ENCODE measurements at regions not wholly inside any gene's neighbourhood (a gene's known extent, or its start where the extent isn't known, plus 50 kb on each side); places are given as distances from the start of the nearest gene placed in this dataset.

GRCh38 chr6:142008781-142009180, 123.9 kb upstream of the GJE1 start:
- peaks cover 0 to 13% (median 0%) of the 10 kb centered on the region in 12 donors for H3K9me3 ChIP-seq
- no peak overlapping the region for H3K27ac ChIP-seq
- ATAC-seq (no peak), DNase-seq (no peak)
- H3K4me3 ChIP-seq: no peak overlapping the region
- H3K27me3 ChIP-seq: no peaks in the 10 kb centered on the region
- TF ChIP-seq POLR2A (IDR thresholded peaks at IDR 0.05): no peak
- TF ChIP-seq, protein P1, sequence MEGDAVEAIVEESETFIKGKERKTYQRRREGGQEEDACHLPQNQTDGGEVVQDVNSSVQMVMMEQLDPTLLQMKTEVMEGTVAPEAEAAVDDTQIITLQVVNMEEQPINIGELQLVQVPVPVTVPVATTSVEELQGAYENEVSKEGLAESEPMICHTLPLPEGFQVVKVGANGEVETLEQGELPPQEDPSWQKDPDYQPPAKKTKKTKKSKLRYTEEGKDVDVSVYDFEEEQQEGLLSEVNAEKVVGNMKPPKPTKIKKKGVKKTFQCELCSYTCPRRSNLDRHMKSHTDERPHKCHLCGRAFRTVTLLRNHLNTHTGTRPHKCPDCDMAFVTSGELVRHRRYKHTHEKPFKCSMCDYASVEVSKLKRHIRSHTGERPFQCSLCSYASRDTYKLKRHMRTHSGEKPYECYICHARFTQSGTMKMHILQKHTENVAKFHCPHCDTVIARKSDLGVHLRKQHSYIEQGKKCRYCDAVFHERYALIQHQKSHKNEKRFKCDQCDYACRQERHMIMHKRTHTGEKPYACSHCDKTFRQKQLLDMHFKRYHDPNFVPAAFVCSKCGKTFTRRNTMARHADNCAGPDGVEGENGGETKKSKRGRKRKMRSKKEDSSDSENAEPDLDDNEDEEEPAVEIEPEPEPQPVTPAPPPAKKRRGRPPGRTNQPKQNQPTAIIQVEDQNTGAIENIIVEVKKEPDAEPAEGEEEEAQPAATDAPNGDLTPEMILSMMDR (IDR thresholded peaks at IDR 0.05): no peak
- intact Hi-C loops (cut with DNase I): no loop called here
- H3K36me3 ChIP-seq: no peaks in the 10 kb centered on the region
- WGBS, 4 donors: 88 to 93% (median 89%) methylated on average over 1 of the region's 1 CpG
- no peaks in the 10 kb centered on the region for H3K4me1 ChIP-seq

DNA sequence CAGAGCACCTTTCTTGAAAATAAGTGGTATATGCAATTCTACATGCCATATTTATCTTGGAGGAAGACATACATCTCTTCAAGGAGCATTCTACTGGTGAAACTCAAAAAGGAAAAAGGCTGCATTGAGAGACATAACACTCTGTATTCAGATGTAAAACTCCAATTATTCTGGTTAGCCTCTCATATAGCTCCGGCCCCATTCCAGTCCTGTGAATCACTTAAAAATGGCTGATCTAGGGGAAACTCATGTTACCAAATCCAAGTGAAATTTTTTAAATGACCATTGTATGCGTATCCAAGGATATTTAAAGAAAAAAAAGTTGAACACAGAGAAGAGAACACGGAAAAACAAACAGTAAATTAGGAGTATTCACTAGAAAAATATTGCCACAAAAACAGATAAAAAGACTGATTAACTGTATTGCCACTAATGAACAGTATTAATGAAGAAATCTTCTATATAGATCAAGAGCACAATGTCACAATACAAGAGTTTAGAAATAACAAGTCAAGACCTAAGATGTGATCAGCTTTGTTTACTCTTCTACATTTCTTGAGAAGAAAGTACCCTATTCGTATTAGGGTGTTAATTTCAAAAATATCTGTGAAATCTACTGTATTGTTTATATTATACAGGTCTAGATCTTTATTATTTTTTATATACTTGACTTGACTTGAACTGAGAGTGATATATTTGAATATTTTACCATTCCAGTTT, 124.5 kb upstream of the GJE1 start:
- no peak for DNase-seq
- Histone ChIP-seq H3K27me3 (no peaks in the 10 kb centered on the region), H3K4me1 (no peaks in the 10 kb centered on the region), H3K36me3 (no peaks in the 10 kb centered on the region), H3K27ac (no peak overlapping the region), H3K9me3 (peaks cover 0 to 13% (median 0%) of the 10 kb centered on the region in 12 donors), H3K4me3 (no peak overlapping the region)
- 78 to 83% (median 81%) methylated on average over 4 of the region's 4 CpGs for WGBS, 4 donors
- TF ChIP-seq POLR2A (IDR thresholded peaks at IDR 0.05): no peak
- TF ChIP-seq, protein P1 (IDR thresholded peaks at IDR 0.05): no peak
- intact Hi-C loops (cut with DNase I): no loop called here
- no peak for ATAC-seq

- H3K4me1 ChIP-seq: no peaks in the 10 kb centered on the region
- ATAC-seq: no peak
- peaks cover 0 to 14% (median 0%) of the 10 kb centered on the region in 12 donors for H3K9me3 ChIP-seq
- 40 to 57% (median 51%) methylated on average over 1 of the region's 1 CpG for WGBS, 4 donors
- H3K36me3 ChIP-seq: no peaks in the 10 kb centered on the region
- DNase-seq: no peak
- H3K27ac ChIP-seq: no peak overlapping the region
- no peak for TF ChIP-seq POLR2A (IDR thresholded peaks at IDR 0.05)
- TF ChIP-seq, protein P1 (IDR thresholded peaks at IDR 0.05): no peak
- H3K27me3 ChIP-seq: no peaks in the 10 kb centered on the region
- intact Hi-C loops (cut with DNase I): no loop called here
- H3K4me3 ChIP-seq: no peak overlapping the region
These were observed 127.7 kb upstream of the GJE1 start for GRCh38 chr6:142005021-142005420.

- no peak for DNase-seq
- Histone ChIP-seq H3K4me3 (no peak overlapping the region), H3K4me1 (no peaks in the 10 kb centered on the region), H3K9me3 (peaks cover 0 to 27% (median under 1%) of the 10 kb centered on the region in 12 donors), H3K27ac (no peak overlapping the region), H3K27me3 (no peaks in the 10 kb centered on the region), H3K36me3 (no peaks in the 10 kb centered on the region)
- intact Hi-C loops (cut with DNase I): no loop called here
- no peak for ATAC-seq
- 80 to 88% (median 84%) methylated on average over 9 of the region's 9 CpGs for WGBS, 4 donors
- TF ChIP-seq POLR2A (IDR thresholded peaks at IDR 0.05): no peak
- TF ChIP-seq, protein P1 (IDR thresholded peaks at IDR 0.05): no peak
These were observed 129.8 kb upstream of the GJE1 start for GRCh38 chr6:142002825-142003405.

Data from heart left ventricle (tissue), 16 donors.